ENCODE measurements at regions not wholly inside any gene's neighbourhood (a gene's known extent, or its start where the extent isn't known, plus 50 kb on each side); places are given as distances from the start of the nearest gene placed in this dataset.

GRCh38 chr5:2423634-2424033, 327.8 kb downstream of the IRX2 start:
- ChIA-PET CTCF (no interaction called here), POLR2A (no interaction called here)
- no peak for TF ChIP-seq CTCF (IDR thresholded peaks at IDR 0.05; ENCODE audit: control extremely low read depth, extremely low read depth, low read depth, missing control alignments)
- DNase-seq (ENCODE audit: extremely low spot score): no peak

- no peak for TF ChIP-seq CTCF (IDR thresholded peaks at IDR 0.05; ENCODE audit: control extremely low read depth, extremely low read depth, low read depth, missing control alignments)
- ChIA-PET CTCF (no interaction called here), POLR2A (no interaction called here)
- DNase-seq (ENCODE audit: extremely low spot score): no peak
Observed at GRCh38 chr5:2417301-2417700, 334.2 kb downstream of the IRX2 start.

- CTCF ChIA-PET: no interaction called here
- no peak for DNase-seq (ENCODE audit: extremely low spot score)
- no peak for TF ChIP-seq CTCF (IDR thresholded peaks at IDR 0.05; ENCODE audit: control extremely low read depth, extremely low read depth, low read depth, missing control alignments)
- POLR2A ChIA-PET: no interaction called here
Observed at GRCh38 chr5:2415678-2416077, 335.8 kb downstream of the IRX2 start.

- CTCF ChIA-PET: no interaction called here
- no peak for DNase-seq (ENCODE audit: extremely low spot score)
- POLR2A ChIA-PET: no interaction called here
- no peak for TF ChIP-seq CTCF (IDR thresholded peaks at IDR 0.05; ENCODE audit: control extremely low read depth, extremely low read depth, low read depth, missing control alignments)
Observed at GRCh38 chr5:2410451-2410850, 341.0 kb downstream of the IRX2 start.

- no peak for DNase-seq (ENCODE audit: extremely low spot score)
Observed at GRCh38 chr5:2403296-2403695, 348.2 kb downstream of the IRX2 start.

GRCh38 chr5:2399804-2400203, 351.7 kb downstream of the IRX2 start:
- TF ChIP-seq CTCF (IDR thresholded peaks at IDR 0.05; ENCODE audit: control extremely low read depth, extremely low read depth, low read depth, missing control alignments): no peak
- ChIA-PET CTCF (no interaction called here), POLR2A (no interaction called here)
- no peak for DNase-seq (ENCODE audit: extremely low spot score)

More at GRCh38 chr5:2403296-2403695, 348.2 kb downstream of the IRX2 start:
- no peak for TF ChIP-seq CTCF (IDR thresholded peaks at IDR 0.05; ENCODE audit: control extremely low read depth, extremely low read depth, low read depth, missing control alignments)
- CTCF ChIA-PET: no interaction called here
- POLR2A ChIA-PET: no interaction called here

GRCh38 chr5:2399096-2399495, 352.4 kb downstream of the IRX2 start:
- ChIA-PET CTCF (no interaction called here), POLR2A (no interaction called here)
- DNase-seq (ENCODE audit: extremely low spot score): no peak
- no peak for TF ChIP-seq CTCF (IDR thresholded peaks at IDR 0.05; ENCODE audit: control extremely low read depth, extremely low read depth, low read depth, missing control alignments)
